AG09309 (cell line): ENCODE measurements at regions not wholly inside any gene's neighbourhood (a gene's known extent, or its start where the extent isn't known, plus 50 kb on each side); places are given as distances from the start of the nearest gene placed in this dataset.
"Not testable (repeated sequence)": the region's sequence is repeated elsewhere in the genome, so short reads cannot be mapped to it uniquely, and the experiment has no call there.

ENCODE experiments used
- DNase-seq: peaks from one replicate; pipeline ENCODE4 v3.0.0-alpha.2; 2010; ENCODE audit warnings: low read depth
- H3K4me3 ChIP-seq: 2 replicates; pipeline ENCODE4 v1.5.1; 2011; ENCODE audit warnings: mild to moderate bottlenecking, low read depth, low read length, moderate library complexity; ENCODE audit not compliant: control insufficient read depth
- TF ChIP-seq, protein P1 (sequence below): IDR thresholded peaks from 2 replicates; pipeline ENCODE4 v1.5.1; 2011; ENCODE audit warnings: mild to moderate bottlenecking, low read depth, low read length, inconsistent platforms; ENCODE audit not compliant: insufficient read depth, control insufficient read depth; ENCODE audit errors: missing control alignments

- TF ChIP-seq, protein P1, sequence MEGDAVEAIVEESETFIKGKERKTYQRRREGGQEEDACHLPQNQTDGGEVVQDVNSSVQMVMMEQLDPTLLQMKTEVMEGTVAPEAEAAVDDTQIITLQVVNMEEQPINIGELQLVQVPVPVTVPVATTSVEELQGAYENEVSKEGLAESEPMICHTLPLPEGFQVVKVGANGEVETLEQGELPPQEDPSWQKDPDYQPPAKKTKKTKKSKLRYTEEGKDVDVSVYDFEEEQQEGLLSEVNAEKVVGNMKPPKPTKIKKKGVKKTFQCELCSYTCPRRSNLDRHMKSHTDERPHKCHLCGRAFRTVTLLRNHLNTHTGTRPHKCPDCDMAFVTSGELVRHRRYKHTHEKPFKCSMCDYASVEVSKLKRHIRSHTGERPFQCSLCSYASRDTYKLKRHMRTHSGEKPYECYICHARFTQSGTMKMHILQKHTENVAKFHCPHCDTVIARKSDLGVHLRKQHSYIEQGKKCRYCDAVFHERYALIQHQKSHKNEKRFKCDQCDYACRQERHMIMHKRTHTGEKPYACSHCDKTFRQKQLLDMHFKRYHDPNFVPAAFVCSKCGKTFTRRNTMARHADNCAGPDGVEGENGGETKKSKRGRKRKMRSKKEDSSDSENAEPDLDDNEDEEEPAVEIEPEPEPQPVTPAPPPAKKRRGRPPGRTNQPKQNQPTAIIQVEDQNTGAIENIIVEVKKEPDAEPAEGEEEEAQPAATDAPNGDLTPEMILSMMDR = no peak
- H3K4me3 ChIP-seq = no peak overlapping the region
- DNase-seq = no peak
These were observed 399.4 kb downstream of the ZEB2 start for GRCh38 chr2:144120487-144120886.

DNA sequence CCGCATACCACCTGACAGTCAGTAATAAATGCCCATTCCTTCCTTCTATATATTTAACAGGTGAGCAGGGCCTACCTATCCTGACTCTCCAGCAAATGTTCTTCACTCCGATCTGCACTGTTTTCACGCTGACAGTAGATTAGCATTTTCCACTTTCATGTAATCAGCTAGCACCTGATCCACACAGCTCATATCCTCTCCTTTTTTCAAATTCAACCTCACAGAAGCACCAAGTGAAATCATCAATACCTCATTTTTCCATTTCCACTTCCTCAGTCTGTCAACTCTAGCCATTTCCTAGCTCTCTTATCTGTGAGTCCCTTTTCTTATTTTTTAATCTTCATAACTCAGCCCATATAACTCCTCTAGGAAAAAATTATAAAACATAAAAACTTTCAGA lies 402.8 kb downstream of the ZEB2 start:
- no peak for DNase-seq
- H3K4me3 ChIP-seq = no peak overlapping the region
- TF ChIP-seq, protein P1 = no peak

DNA sequence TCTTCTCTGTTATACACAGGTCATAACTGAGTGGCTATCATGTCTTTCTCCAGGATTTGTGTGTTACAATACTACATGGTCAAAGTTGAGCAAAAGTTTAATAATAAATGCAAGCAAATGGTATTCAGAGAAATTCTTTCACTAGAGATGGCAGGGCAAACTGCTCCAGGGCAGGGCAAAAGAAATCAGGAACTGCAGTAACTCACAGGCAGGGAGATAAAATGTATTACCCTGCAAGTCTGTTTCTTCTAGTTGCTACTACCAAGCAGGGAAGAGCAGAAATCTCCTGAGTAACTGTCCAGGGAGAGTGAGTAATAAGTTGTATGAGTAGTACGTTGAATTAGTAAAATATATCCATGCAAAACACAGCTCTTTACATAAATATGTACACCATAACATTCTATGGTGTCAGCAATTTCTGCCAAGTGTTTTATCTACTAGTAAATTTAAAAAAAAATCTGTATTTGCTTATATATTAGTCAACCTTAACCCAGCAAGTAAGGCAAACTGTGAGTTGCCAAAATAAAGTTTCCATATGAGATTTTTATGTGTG lies 404.1 kb downstream of the ZEB2 start:
- no peak for DNase-seq
- no peak overlapping the region for H3K4me3 ChIP-seq

DNA sequence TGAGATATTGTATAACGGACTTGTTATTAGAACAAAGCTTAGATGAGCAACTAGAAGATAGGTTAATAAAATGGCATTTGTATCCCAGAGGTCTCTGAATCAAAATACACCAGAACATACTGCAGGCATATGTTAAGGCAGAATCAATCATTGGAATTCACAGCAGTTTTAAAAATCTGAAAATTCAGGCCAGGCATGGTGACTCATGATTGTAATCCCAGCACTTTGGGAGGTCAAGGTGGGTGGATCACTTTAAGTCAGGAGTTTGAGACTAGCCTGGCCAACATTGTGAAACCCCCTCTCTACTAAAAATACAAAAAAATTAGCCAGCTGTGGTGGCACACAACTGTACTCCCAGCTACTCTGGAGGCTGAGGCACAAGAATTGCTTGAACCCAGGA lies 405.2 kb downstream of the ZEB2 start:
- TF ChIP-seq, protein P1 = no peak
- no peak for DNase-seq
- no peak overlapping the region for H3K4me3 ChIP-seq

More for the DNA sequence above, 404.1 kb downstream of the ZEB2 start:
- TF ChIP-seq, protein P1 = no peak

GRCh38 chr2:144111437-144111836 lies 408.5 kb downstream of the ZEB2 start:
- no peak overlapping the region for H3K4me3 ChIP-seq
- peak; percentile 68 for DNase-seq
- TF ChIP-seq, protein P1 = no peak

DNA sequence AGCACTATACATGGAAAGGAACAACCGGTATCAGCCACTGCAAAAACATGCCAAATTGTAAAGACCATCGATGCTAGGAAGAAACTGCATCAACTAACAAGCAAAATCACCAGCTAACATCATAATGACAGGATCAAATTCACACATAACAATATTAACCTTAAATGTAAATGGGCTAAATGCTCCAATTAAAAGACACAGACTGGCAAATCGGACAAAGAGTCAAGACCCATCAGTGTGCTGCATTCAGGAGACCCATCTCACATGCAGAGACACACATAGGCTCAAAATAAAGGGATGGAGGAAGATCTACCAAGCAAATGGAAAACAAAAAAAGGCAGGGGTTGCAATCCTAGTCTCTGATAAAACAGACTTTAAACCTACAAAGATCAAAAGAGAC lies 413.8 kb downstream of the ZEB2 start:
- not testable (repeated sequence) for DNase-seq, H3K4me3 ChIP-seq

- TF ChIP-seq, protein P1 = no peak
- DNase-seq = no peak
- no peak overlapping the region for H3K4me3 ChIP-seq
These were observed 417.5 kb downstream of the ZEB2 start for GRCh38 chr2:144102386-144102785.
